ENCODE measurements at regions not wholly inside any gene's neighbourhood (a gene's known extent, or its start where the extent isn't known, plus 50 kb on each side); places are given as distances from the start of the nearest gene placed in this dataset.

- no peak for DNase-seq (ENCODE audit: low read depth in 2 of 2)
These were observed 381.8 kb upstream of the MAF start for GRCh38 chr16:79982361-79982760.

GRCh38 chr16:79981814-79982213, 381.3 kb upstream of the MAF start:
- no peak for DNase-seq (ENCODE audit: low read depth in 2 of 2)

- no peak for DNase-seq (ENCODE audit: low read depth in 2 of 2)
These were observed 380.3 kb upstream of the MAF start for GRCh38 chr16:79980650-79981521.

GRCh38 chr16:79977940-79978836, 377.7 kb upstream of the MAF start:
- DNase-seq (ENCODE audit: low read depth in 2 of 2) = no peak

GRCh38 chr16:79973320-79973719, 372.8 kb upstream of the MAF start:
- DNase-seq (ENCODE audit: low read depth in 2 of 2) = no peak

- DNase-seq (ENCODE audit: low read depth in 2 of 2) = no peak
These were observed 371.6 kb upstream of the MAF start for GRCh38 chr16:79972053-79972704.

GRCh38 chr16:79971237-79971572, 370.7 kb upstream of the MAF start:
- DNase-seq (ENCODE audit: low read depth in 2 of 2) = no peak

- DNase-seq (ENCODE audit: low read depth in 2 of 2) = peak in 1 of 2 donors; percentile 2
These were observed 370.2 kb upstream of the MAF start for GRCh38 chr16:79970551-79971236.

GRCh38 chr16:79970087-79970486, 369.6 kb upstream of the MAF start:
- DNase-seq (ENCODE audit: low read depth in 2 of 2) = no peak

- no peak for DNase-seq (ENCODE audit: low read depth in 2 of 2)
These were observed 368.9 kb upstream of the MAF start for GRCh38 chr16:79969458-79969857.

- DNase-seq (ENCODE audit: low read depth in 2 of 2) = peak; percentile 55 to 80
These were observed 365.7 kb upstream of the MAF start for GRCh38 chr16:79966226-79966625.

- no peak for DNase-seq (ENCODE audit: low read depth in 2 of 2)
These were observed 365.2 kb upstream of the MAF start for GRCh38 chr16:79965718-79966117.

- no peak for DNase-seq (ENCODE audit: low read depth in 2 of 2)
These were observed 363.6 kb upstream of the MAF start for GRCh38 chr16:79964104-79964503.

GRCh38 chr16:79962962-79963361, 362.4 kb upstream of the MAF start:
- DNase-seq (ENCODE audit: low read depth in 2 of 2) = no peak

- DNase-seq (ENCODE audit: low read depth in 2 of 2) = no peak
These were observed 358.7 kb upstream of the MAF start for GRCh38 chr16:79959226-79959625.

GRCh38 chr16:79954921-79955705, 354.6 kb upstream of the MAF start:
- DNase-seq (ENCODE audit: low read depth in 2 of 2) = no peak

- peak in 1 of 2 donors; percentile 5 for DNase-seq (ENCODE audit: low read depth in 2 of 2)
These were observed 350.6 kb upstream of the MAF start for GRCh38 chr16:79950932-79951719.

GRCh38 chr16:79949417-79949816, 348.9 kb upstream of the MAF start:
- DNase-seq (ENCODE audit: low read depth in 2 of 2) = no peak

GRCh38 chr16:79947771-79948170, 347.2 kb upstream of the MAF start:
- no peak for DNase-seq (ENCODE audit: low read depth in 2 of 2)

- DNase-seq (ENCODE audit: low read depth in 2 of 2) = no peak
These were observed 345.7 kb upstream of the MAF start for GRCh38 chr16:79946252-79946651.

Data from dermis microvascular lymphatic vessel endothelial cell (primary cell).